Ascending aorta (tissue), 2 donors: ENCODE measurements at regions not wholly inside any gene's neighbourhood (a gene's known extent, or its start where the extent isn't known, plus 50 kb on each side); places are given as distances from the start of the nearest gene placed in this dataset.

Source experiments
- DNase-seq, 2 donors: peaks; one replicate each; pipeline ENCODE4 v3.0.0-alpha.2; 2019; ENCODE audit warnings: low spot score in 2 of 2
- H3K27ac ChIP-seq, 2 donors: fragments of 200-600 bp; sonication (generic); one replicate each; pipeline ENCODE4 v1.5.1; 2016 to 2017; ENCODE audit warnings: mild to moderate bottlenecking in 1 of 2
- H3K27me3 ChIP-seq: fragments of 200-600 bp; sonication (generic); one replicate; pipeline ENCODE4 v1.5.1; 2017
- H3K36me3 ChIP-seq, 2 donors: fragments of 200-600 bp; sonication (generic); one replicate each; pipeline ENCODE4 v1.5.1; 2016
- H3K4me1 ChIP-seq, 2 donors: fragments of 200-600 bp; sonication (generic); one replicate each; pipeline ENCODE4 v1.5.1; 2016 to 2017; ENCODE audit warnings: mild to moderate bottlenecking in 1 of 2
- H3K4me3 ChIP-seq, 2 donors: fragments of 200-600 bp; sonication (generic); one replicate each; pipeline ENCODE4 v1.5.1; 2016 to 2017; ENCODE audit warnings: mild to moderate bottlenecking in 1 of 2
- H3K9me3 ChIP-seq, 2 donors: fragments of 200-600 bp; sonication (generic); one replicate each; pipeline ENCODE4 v1.5.1; 2016
- intact Hi-C: fragments of 100-400 bp; cut with DNase I; formaldehyde crosslinking; loops from one replicate; pipeline ENCODE4 v1.15.1; 2023
- TF ChIP-seq, protein P1 (sequence below), 3 experiments: fragments of 200-600 bp in 2 of 3; fragments of 450-650 bp in 1 of 3; sonication (generic) in 2 of 3; IDR thresholded peaks; one replicate each; pipeline ENCODE4 v1.5.1; 2016 to 2019; ENCODE audit warnings: antibody characterized with exemption in 3 of 3, mild to moderate bottlenecking in 1 of 3, moderate library complexity in 1 of 3

DNA sequence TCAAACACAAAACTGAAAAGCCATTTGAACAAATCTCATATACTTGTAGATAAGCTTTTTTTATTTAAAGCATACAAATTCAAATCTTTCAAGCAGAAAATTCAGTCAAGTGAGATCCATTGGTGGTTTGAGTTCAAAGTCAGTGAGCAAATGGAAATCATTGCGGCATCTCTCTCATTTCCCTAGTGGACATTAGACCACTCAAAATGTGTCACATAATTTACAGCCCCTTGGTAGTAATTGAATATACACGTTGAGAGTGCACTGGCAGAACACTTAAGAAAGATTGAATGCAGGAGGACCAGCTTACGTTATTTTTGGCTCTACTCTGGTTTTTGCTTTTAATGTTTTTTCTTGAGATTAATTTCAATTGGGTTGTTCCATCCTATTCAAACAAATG, 633.7 kb downstream of the USP25 start:
- peaks cover 0 to 8% of the 10 kb centered on the region in 2 donors for H3K9me3 ChIP-seq
- no peaks in the 10 kb centered on the region for H3K27me3 ChIP-seq
- H3K36me3 ChIP-seq, result no peaks in the 10 kb centered on the region
- intact Hi-C loops, result no loop called here
- no peak overlapping the region for H3K27ac ChIP-seq
- H3K4me3 ChIP-seq, result no peak overlapping the region
- TF ChIP-seq, protein P1, sequence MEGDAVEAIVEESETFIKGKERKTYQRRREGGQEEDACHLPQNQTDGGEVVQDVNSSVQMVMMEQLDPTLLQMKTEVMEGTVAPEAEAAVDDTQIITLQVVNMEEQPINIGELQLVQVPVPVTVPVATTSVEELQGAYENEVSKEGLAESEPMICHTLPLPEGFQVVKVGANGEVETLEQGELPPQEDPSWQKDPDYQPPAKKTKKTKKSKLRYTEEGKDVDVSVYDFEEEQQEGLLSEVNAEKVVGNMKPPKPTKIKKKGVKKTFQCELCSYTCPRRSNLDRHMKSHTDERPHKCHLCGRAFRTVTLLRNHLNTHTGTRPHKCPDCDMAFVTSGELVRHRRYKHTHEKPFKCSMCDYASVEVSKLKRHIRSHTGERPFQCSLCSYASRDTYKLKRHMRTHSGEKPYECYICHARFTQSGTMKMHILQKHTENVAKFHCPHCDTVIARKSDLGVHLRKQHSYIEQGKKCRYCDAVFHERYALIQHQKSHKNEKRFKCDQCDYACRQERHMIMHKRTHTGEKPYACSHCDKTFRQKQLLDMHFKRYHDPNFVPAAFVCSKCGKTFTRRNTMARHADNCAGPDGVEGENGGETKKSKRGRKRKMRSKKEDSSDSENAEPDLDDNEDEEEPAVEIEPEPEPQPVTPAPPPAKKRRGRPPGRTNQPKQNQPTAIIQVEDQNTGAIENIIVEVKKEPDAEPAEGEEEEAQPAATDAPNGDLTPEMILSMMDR (IDR thresholded peaks at IDR 0.05), result no peak
- no peaks in the 10 kb centered on the region for H3K4me1 ChIP-seq
- DNase-seq, result no peak

DNA sequence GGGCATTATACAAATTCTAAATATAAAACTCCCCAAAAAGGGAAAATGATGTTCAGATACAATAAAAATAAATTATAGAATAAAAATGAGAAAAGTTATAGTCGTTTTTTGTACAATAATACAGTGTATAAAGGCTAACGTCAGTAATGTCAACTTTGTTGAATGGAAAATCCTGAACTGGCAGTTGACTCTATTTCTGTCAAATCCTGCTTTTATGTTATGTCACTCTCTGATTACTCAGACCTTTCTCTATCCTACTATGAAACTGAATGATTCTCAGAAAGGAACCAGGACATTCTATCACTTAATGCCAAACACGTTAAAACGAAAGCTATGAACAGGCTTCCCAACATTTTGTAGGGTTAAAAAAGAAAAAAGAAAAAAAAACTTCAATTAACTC, 636.4 kb downstream of the USP25 start:
- DNase-seq, result no peak
- TF ChIP-seq, protein P1 (IDR thresholded peaks at IDR 0.05), result no peak
- no peaks in the 10 kb centered on the region for H3K36me3 ChIP-seq
- no peak overlapping the region for H3K27ac ChIP-seq
- no peak overlapping the region for H3K4me3 ChIP-seq
- intact Hi-C loops, result no loop called here
- H3K4me1 ChIP-seq, result no peaks in the 10 kb centered on the region
- H3K27me3 ChIP-seq, result no peaks in the 10 kb centered on the region
- H3K9me3 ChIP-seq, result no peaks in the 10 kb centered on the region

DNA sequence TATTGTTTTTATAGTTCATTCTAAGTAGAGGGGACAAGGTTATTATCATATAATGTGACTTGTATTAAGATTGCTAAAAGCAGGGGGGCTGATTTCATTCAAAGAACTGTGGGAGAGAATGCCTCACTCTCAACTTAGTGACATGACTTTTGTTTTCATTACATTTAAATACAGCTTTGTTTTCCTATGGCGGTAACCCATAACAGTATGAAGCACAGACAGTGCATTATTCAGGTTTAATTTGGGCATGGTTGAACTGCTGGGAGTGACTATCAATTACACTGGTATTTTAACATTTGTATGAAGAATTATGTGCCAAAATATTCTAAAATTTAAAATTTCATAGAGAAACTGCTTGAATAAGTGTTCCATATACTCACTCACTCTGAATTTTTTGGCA, 637.3 kb downstream of the USP25 start:
- intact Hi-C loops, result no loop called here
- DNase-seq, result no peak
- H3K4me3 ChIP-seq, result no peak overlapping the region
- H3K36me3 ChIP-seq, result no peaks in the 10 kb centered on the region
- no peaks in the 10 kb centered on the region for H3K9me3 ChIP-seq
- TF ChIP-seq, protein P1 (IDR thresholded peaks at IDR 0.05), result no peak
- H3K27me3 ChIP-seq, result no peaks in the 10 kb centered on the region
- no peak overlapping the region for H3K27ac ChIP-seq
- H3K4me1 ChIP-seq, result no peaks in the 10 kb centered on the region

DNA sequence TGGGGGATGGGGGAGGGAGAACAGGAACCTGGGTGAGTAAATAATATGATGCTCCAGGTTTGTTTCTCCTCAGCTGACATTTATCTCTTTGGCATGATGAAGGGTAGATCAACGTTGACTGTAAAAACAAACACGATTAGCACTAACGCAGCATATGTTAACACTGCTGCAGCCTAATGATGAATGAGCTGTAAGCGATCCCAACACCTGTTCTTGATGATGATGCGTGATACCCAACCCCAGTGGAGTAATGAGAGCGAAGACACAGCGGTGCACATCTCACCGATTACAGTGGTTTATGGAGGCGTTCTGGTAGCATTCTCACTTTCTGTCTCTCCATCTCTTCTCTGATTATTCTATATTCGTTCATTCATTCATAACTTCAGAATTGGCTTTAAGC, 640.4 kb downstream of the USP25 start:
- no peaks in the 10 kb centered on the region for H3K9me3 ChIP-seq
- intact Hi-C loops, result no loop called here
- H3K27ac ChIP-seq, result no peak overlapping the region
- no peaks in the 10 kb centered on the region for H3K4me1 ChIP-seq
- TF ChIP-seq, protein P1 (IDR thresholded peaks at IDR 0.05), result no peak
- no peaks in the 10 kb centered on the region for H3K36me3 ChIP-seq
- H3K4me3 ChIP-seq, result no peak overlapping the region
- DNase-seq, result no peak
- H3K27me3 ChIP-seq, result no peaks in the 10 kb centered on the region

DNA sequence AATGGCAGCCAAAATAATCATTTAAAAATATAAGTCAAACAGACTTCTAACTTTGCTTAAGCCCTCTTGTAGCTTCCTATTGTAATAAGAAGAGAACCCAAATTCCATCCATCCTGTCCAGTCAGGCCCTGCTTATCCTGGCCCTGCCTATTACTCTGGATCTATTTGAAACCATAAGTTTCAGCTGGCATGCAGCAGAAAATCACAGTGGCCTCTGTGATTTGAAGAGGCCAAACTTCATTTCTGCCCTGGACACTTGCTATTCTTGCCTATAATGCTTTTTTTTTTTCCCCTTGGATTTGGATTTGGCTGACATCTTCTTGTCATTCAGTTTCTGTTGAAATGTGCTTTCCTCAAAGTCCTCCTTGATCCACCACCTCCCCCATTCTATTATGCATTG, 642.8 kb downstream of the USP25 start:
- no peak overlapping the region for H3K27ac ChIP-seq
- no peaks in the 10 kb centered on the region for H3K27me3 ChIP-seq
- no peaks in the 10 kb centered on the region for H3K36me3 ChIP-seq
- intact Hi-C loops, result no loop called here
- peaks cover 0 to 2% of the 10 kb centered on the region in 2 donors for H3K4me1 ChIP-seq
- H3K9me3 ChIP-seq, result no peaks in the 10 kb centered on the region
- no peak overlapping the region for H3K4me3 ChIP-seq
- TF ChIP-seq, protein P1 (IDR thresholded peaks at IDR 0.05), result no peak
- no peak for DNase-seq

DNA sequence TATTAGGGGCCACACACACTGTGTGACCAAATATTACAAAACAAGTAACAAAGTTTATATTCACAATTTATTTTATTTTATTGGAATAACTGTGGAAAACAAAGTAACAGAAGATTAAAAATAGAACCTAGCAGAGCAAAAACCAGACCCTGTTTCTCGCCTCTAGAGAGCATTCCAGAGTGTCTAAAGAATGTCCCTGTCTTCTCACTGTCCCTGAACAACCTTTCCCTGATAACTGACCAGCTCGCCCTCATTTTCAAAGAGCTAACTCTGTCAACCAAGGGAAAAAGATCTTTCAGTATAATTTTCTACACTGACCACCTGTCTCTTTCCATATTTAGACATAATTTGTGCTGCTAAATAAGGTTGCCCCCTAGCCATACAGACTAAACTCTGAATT, 646.9 kb downstream of the USP25 start:
- no peaks in the 10 kb centered on the region for H3K9me3 ChIP-seq
- intact Hi-C loops, result no loop called here
- no peaks in the 10 kb centered on the region for H3K27me3 ChIP-seq
- H3K4me1 ChIP-seq, result peaks cover 0 to 8% of the 10 kb centered on the region in 2 donors
- peak overlapping the region; percentile 9 to 69 for H3K27ac ChIP-seq
- no peaks in the 10 kb centered on the region for H3K36me3 ChIP-seq
- DNase-seq, result no peak
- TF ChIP-seq, protein P1 (IDR thresholded peaks at IDR 0.05), result no peak
- no peak overlapping the region for H3K4me3 ChIP-seq
